C4-2B (cell line): ENCODE measurements at regions not wholly inside any gene's neighbourhood (a gene's known extent, or its start where the extent isn't known, plus 50 kb on each side); places are given as distances from the start of the nearest gene placed in this dataset.

Experiments
- CTCF ChIP-seq: fragments of 450-650 bp; conservative IDR thresholded peaks from 2 replicates; pipeline ENCODE4 v1.5.1; 2017; ENCODE audit warnings: mild to moderate bottlenecking
- ZFX ChIP-seq: fragments of 450-650 bp; IDR thresholded peaks from 2 replicates; pipeline ENCODE4 v1.6.1; 2017

- TF ChIP-seq CTCF (no peak), ZFX (no peak)
These were observed 105.6 kb downstream of the MIS18A start for GRCh38 chr21:32173121-32173724.
